Skeletal muscle tissue (tissue), 3 donors: ENCODE measurements at regions not wholly inside any gene's neighbourhood (a gene's known extent, or its start where the extent isn't known, plus 50 kb on each side); places are given as distances from the start of the nearest gene placed in this dataset.
"Not testable (repeated sequence)": the region's sequence is repeated elsewhere in the genome, so short reads cannot be mapped to it uniquely, and the experiment has no call there.

Experiments used
- H3K27ac ChIP-seq: one replicate; pipeline ENCODE4 v1.7.0; 2013; ENCODE audit warnings: mild to moderate bottlenecking, low read depth, low read length, inconsistent platforms
- H3K27me3 ChIP-seq, 3 donors: one replicate each; pipeline ENCODE4 v1.7.0; 2013; ENCODE audit warnings: low read length in 3 of 3; ENCODE audit not compliant: control insufficient read depth in 3 of 3, insufficient read depth in 3 of 3
- H3K36me3 ChIP-seq, 3 donors: one replicate each; pipeline ENCODE4 v1.7.0; 2013; ENCODE audit warnings: low read length in 3 of 3; ENCODE audit not compliant: control insufficient read depth in 3 of 3, insufficient read depth in 3 of 3
- H3K4me1 ChIP-seq, 3 donors: one replicate each; pipeline ENCODE4 v1.7.0; 2013; ENCODE audit warnings: low read length in 3 of 3, mild to moderate bottlenecking in 3 of 3; ENCODE audit not compliant: control insufficient read depth in 3 of 3, insufficient read depth in 3 of 3
- H3K4me3 ChIP-seq, 3 donors: one replicate each; pipeline ENCODE4 v1.7.0; 2013; ENCODE audit warnings: low read length in 3 of 3
- H3K9ac ChIP-seq, 3 donors: one replicate each; pipeline ENCODE4 v1.7.0; 2013; ENCODE audit warnings: low read length in 3 of 3, mild to moderate bottlenecking in 3 of 3, moderate library complexity in 2 of 3, low read depth in 1 of 3
- H3K9me3 ChIP-seq, 3 donors: one replicate each; pipeline ENCODE4 v1.7.0; 2013; ENCODE audit warnings: low read length in 3 of 3; ENCODE audit not compliant: control insufficient read depth in 3 of 3
- donor health status: Osteomylitis.

DNA sequence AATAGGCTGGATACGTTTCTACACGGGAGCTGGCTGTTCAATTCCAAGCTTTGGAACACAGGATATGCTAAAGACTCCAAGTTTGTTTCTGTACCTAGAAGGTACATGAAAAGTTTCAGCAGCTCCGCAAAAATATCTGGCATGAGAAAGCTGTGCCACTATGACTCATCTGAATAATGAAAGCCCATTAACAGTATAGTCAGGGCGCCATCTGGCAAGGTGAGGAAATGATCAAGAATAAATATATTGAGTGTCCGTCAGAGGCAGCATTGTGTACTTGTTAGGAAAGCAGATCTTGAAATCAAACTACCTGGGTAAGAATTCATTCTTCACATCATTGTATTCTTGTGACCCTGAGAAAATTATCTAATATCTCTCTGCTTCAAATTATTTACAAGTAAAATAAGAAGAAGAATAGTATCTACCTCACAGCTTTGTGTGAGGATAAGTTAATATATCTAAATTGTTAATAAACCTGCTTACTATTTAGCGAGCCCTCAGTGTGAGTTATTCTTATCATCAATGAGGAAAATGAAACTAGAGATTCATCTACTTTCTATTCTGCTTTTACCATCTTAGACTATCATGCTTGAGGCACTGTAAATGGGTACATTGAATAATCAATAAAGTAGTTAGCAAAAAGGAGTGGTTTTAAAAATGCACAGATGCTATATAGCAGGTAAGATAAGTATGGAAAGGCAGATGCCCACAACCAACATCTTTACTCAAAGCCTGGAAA is 53.5 kb downstream of the FSCB start:
- Histone ChIP-seq H3K36me3 (no peaks in the 10 kb centered on the region), H3K27me3 (no peaks in the 10 kb centered on the region), H3K9ac (no peak overlapping the region), H3K9me3 (peaks cover 0 to 7% (median 0%) of the 10 kb centered on the region in 3 donors), H3K4me1 (no peaks in the 10 kb centered on the region), H3K4me3 (no peak overlapping the region), H3K27ac (no peak overlapping the region)

DNA sequence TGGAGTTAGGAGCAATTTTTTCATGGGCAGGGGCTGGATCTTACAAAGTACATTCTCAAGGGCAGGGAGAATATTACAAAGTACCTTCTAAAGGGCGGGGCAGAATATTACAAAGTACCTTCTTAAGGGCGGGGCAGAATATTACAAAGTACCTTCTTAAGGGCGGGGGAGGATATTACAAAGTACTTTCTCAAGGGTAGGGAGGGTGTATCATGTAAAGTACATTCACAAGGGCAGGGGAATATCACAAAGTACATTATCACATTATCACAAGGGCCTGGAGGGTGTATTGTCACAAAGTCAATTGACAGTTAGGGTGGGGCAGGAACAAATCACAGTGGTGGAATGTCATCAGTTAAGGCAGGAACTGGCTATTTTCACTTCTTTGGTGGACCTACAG is 56.9 kb downstream of the FSCB start:
- not testable (repeated sequence) for H3K4me3 ChIP-seq, H3K9me3 ChIP-seq, H3K36me3 ChIP-seq, H3K4me1 ChIP-seq, H3K27ac ChIP-seq, H3K27me3 ChIP-seq, H3K9ac ChIP-seq

DNA sequence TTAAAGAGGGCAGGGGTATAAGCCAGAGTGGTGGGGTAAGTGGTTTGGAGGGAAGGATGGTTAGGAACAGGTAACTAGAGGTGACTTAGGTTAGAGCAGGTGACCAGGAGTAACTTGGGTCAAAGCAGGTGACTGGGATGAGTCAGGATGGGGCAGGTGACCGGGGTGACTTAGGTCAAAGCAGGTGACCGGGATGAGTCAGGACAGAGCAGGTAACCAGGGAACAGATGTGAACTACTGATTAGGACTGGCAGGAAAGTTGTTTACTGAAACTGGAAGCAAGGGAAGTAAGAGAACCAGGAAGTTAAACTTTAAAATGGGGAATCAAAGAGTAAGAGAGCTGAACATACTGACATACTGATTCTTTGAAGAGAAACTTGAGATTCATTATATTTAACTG is 57.4 kb downstream of the FSCB start:
- Histone ChIP-seq H3K9me3 (no peaks in the 10 kb centered on the region), H3K4me1 (no peaks in the 10 kb centered on the region), H3K9ac (no peak overlapping the region), H3K36me3 (no peaks in the 10 kb centered on the region), H3K27me3 (no peaks in the 10 kb centered on the region), H3K4me3 (no peak overlapping the region), H3K27ac (no peak overlapping the region)

DNA sequence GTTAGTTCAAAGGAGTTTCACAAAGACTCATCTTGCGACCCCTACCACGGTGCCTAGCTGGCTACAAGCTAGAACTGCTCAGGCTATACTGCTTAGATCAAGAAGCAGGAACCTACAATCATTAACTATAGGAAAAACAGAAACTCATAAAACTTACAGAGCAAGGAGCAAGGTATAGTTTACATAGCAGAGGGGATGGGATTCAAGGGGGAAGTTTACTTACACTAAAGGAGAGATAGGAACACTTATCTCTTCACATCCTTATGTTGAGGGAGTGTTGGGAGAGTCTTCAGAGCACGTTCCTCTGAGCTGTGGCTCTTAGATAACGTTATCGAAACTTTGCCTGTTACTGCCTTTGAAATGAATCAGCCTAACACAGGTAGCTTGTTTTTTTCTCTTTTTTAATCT is 58.1 kb downstream of the FSCB start:
- Histone ChIP-seq H3K9ac (no peak overlapping the region), H3K4me3 (no peak overlapping the region), H3K27me3 (no peaks in the 10 kb centered on the region), H3K36me3 (no peaks in the 10 kb centered on the region), H3K4me1 (no peaks in the 10 kb centered on the region), H3K27ac (no peak overlapping the region), H3K9me3 (no peaks in the 10 kb centered on the region)

DNA sequence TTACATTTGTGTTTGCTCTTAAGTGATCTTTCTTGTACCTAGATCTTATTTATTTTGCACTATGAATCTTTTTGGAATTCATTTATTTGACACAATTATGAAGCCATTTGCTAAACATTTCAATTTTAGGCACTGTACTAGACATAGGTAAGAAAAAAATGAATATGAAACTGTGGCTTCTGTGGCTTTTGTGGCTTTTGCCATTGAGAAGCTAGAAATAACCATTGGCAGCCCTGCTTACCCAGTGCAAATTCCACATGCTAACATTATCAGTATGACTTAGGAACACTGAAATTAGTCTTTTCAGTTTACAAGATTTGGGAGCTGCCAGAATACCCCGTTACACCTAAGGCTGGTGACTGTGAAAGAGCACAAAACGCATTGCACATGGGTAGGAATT is 60.1 kb downstream of the FSCB start:
- H3K27me3 ChIP-seq, result no peaks in the 10 kb centered on the region
- H3K27ac ChIP-seq, result no peak overlapping the region
- no peaks in the 10 kb centered on the region for H3K9me3 ChIP-seq
- H3K9ac ChIP-seq, result no peak overlapping the region
- H3K4me1 ChIP-seq, result no peaks in the 10 kb centered on the region
- H3K4me3 ChIP-seq, result no peak overlapping the region
- H3K36me3 ChIP-seq, result no peaks in the 10 kb centered on the region

DNA sequence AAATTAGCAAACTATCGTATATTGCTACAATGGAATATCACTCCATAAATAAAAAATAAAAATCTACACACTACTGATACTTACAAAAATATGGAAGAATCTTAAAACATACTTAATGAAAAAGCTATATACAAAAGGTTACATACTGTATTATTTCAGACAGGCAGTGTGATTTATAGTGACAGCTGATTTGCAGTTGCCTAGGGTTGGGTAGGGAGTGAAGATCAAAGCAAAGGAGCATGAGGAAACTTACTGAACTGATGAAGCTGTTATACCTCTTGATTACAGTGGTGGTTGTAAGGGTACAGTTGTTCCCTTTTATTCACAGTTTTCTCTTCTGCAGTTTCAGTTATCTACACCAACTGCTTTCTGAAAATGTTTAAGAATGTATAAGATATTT is 62.6 kb downstream of the FSCB start:
- Histone ChIP-seq H3K4me1 (no peaks in the 10 kb centered on the region), H3K27me3 (no peaks in the 10 kb centered on the region), H3K36me3 (no peaks in the 10 kb centered on the region), H3K4me3 (no peak overlapping the region), H3K9ac (no peak overlapping the region), H3K27ac (no peak overlapping the region), H3K9me3 (no peaks in the 10 kb centered on the region)

DNA sequence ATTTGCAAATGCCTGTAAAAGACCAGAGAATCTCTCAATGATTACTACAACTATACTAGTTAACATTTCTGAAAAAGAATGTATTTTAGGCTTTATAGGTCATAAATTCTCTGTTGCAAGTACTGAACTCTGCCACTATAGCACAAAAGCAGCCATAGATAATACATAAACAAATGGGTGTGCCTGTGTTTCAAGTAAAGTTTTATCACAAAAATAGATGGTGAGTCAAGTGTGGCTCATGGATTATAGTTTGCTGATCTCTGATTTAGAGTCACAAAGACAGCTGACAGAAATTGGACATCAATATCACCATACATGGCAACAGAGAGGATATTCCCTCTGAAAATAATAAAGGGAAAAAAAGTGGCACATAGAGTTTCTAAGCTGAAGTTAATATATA is 68.1 kb downstream of the FSCB start:
- no peaks in the 10 kb centered on the region for H3K27me3 ChIP-seq
- no peaks in the 10 kb centered on the region for H3K9me3 ChIP-seq
- no peak overlapping the region for H3K27ac ChIP-seq
- no peak overlapping the region for H3K9ac ChIP-seq
- H3K4me3 ChIP-seq, result no peak overlapping the region
- no peaks in the 10 kb centered on the region for H3K4me1 ChIP-seq
- H3K36me3 ChIP-seq, result no peaks in the 10 kb centered on the region

DNA sequence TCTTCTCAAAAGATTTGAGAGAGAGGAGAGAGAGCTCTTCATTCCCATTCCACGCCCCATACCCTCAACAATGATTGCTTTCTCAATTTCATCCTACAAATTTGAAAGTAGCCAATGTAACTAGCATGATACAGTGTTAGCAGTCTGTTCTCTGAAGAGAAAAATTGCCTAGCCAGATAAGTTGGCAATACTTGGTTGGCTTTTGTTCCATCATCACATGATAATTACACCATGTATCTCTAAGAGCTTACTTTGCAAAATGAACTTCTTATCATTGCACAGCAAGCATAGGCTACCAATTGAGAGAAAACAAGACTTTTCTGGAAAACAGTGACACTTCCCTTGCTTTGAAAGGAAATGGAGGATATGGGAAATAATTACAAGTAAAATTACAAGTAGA is 68.9 kb downstream of the FSCB start:
- no peak overlapping the region for H3K27ac ChIP-seq
- H3K27me3 ChIP-seq, result no peaks in the 10 kb centered on the region
- H3K36me3 ChIP-seq, result no peaks in the 10 kb centered on the region
- no peak overlapping the region for H3K9ac ChIP-seq
- no peaks in the 10 kb centered on the region for H3K4me1 ChIP-seq
- H3K4me3 ChIP-seq, result no peak overlapping the region
- no peaks in the 10 kb centered on the region for H3K9me3 ChIP-seq

DNA sequence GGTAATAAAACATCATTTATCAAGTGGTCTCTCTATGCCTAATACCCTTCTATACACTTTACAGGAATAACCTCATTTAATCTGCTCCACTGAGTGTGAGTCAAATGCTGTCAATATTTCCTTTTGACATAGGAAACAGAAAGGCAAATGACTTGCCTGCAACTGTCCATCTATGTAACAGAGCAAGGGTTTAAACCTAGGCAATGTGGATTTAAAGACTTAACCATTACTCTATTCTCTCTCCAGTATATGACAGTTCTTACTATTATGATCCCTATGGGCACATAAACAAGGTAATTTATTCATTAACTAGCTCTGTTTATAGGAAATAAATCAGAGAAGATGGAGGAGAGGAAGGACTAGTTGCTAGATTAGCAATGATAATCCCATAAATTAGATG is 70.6 kb downstream of the FSCB start:
- H3K4me1 ChIP-seq, result no peaks in the 10 kb centered on the region
- H3K36me3 ChIP-seq, result no peaks in the 10 kb centered on the region
- H3K27me3 ChIP-seq, result no peaks in the 10 kb centered on the region
- H3K9me3 ChIP-seq, result no peaks in the 10 kb centered on the region
- no peak overlapping the region for H3K9ac ChIP-seq
- H3K27ac ChIP-seq, result no peak overlapping the region
- no peak overlapping the region for H3K4me3 ChIP-seq

DNA sequence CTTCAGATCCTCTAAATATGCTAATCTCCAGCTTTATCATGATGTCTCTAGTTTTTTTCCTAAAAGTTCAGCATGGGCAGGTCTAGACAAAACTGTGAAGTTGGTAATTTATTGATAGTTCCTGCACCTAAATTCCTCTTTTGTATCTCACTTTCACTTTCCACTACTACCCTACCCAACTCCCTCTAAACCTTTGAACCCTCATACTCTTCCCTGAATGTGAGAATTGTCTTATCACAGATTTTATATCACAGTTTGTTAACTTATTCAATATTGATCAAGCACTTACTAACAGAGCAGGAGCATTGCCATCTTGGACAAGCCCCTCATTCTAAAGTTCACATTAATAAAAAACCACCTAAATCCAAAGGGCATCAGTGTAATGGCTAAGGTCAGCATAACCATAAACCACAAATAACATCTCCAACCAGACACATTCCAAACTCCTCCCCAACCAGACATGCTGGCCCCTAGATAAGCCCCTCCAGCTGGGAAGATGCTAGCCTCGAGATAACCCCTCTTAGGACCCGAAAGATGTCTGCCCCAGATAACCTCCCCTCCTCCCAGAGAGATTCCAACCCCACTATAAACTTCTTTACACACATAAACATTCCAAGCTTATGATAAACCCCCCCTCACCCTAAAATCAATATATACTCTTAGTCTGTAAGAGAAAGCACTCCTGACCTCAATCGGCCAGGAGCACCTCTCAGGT is 78.7 kb downstream of the FSCB start:
- no peaks in the 10 kb centered on the region for H3K4me1 ChIP-seq
- H3K4me3 ChIP-seq, result no peak overlapping the region
- no peaks in the 10 kb centered on the region for H3K36me3 ChIP-seq
- no peaks in the 10 kb centered on the region for H3K9me3 ChIP-seq
- H3K27ac ChIP-seq, result no peak overlapping the region
- no peaks in the 10 kb centered on the region for H3K27me3 ChIP-seq
- no peak overlapping the region for H3K9ac ChIP-seq
